ENCODE measurements at regions not wholly inside any gene's neighbourhood (a gene's known extent, or its start where the extent isn't known, plus 50 kb on each side); places are given as distances from the start of the nearest gene placed in this dataset.

DNA sequence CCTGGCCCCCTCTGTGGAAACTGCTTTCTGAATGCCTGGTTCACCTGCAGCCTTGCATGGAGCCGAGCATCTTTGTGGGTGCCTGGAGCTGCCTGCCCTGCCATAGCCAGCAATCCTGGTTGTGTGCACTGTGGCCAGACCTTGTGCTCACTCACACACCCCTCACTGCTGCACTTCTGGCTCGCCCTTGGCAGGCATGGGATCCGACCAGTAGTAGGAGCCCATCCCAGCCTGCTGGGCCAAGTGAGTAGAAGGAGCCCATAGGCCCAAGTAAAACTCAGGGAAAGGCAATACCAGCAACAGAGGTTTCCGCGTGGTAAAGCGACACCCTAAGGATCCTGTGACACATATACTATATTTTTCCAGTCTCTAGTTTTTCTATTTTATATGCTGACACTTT is 270.0 kb upstream of the NAV3 start:
- no peak overlapping the region for H3K27ac ChIP-seq
- no peak for TF ChIP-seq ZFX (IDR thresholded peaks at IDR 0.05)
- TF ChIP-seq, protein P1, sequence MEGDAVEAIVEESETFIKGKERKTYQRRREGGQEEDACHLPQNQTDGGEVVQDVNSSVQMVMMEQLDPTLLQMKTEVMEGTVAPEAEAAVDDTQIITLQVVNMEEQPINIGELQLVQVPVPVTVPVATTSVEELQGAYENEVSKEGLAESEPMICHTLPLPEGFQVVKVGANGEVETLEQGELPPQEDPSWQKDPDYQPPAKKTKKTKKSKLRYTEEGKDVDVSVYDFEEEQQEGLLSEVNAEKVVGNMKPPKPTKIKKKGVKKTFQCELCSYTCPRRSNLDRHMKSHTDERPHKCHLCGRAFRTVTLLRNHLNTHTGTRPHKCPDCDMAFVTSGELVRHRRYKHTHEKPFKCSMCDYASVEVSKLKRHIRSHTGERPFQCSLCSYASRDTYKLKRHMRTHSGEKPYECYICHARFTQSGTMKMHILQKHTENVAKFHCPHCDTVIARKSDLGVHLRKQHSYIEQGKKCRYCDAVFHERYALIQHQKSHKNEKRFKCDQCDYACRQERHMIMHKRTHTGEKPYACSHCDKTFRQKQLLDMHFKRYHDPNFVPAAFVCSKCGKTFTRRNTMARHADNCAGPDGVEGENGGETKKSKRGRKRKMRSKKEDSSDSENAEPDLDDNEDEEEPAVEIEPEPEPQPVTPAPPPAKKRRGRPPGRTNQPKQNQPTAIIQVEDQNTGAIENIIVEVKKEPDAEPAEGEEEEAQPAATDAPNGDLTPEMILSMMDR (conservative IDR thresholded peaks at IDR 0.05): no peak

DNA sequence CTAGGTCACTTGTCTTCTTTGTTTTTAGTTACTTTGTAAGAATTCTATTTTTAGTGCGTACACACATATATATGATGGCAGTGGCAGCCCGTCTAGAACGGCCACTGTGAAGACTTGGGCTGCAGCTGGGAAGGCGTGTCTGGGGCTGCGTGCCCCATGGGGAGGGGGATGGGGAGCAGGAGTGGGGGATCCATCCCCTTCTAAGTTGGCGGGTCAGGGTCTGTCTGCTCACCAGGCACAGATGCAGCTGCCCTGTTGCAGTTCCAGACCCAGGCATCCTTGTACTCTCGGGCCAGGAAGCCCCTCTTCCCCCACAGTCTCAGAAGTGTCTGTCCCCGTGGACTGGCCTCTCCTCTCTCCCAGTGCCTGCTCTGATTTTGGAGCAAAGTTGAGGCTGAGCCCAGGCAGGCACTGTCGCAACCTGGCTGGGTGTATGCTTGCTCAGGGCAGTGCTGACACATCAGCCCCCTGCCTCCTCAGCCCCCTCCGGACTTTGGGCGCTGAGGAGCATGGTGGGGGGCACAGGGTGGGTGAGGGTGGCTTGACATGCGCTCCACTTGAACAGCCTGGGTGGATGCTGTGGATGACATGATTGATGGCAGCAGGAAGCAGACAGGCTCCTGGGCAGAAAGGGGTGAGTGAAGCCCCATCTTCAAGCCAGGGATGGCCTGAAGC is 271.2 kb upstream of the NAV3 start:
- no peak overlapping the region for H3K27ac ChIP-seq
- TF ChIP-seq ZFX (IDR thresholded peaks at IDR 0.05): no peak
- TF ChIP-seq, protein P1 (conservative IDR thresholded peaks at IDR 0.05): no peak

DNA sequence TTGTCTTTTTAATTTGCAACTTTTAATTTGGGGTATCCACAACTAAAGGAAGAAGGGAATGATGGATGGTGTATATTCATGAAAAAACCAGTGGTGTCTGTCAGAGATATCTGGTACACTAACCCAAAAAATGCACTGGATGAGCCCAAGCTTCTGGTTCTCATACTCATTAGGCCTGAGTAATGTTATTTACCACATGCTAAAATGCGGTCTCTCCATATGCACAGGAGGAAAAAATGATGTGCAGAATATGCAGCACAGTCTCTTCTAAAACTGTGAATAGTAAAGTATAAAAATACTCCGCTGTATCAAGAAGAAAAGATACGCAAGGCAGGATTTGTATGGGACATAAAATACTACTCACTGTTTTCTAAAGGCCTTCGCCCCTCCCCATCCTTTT is 275.6 kb upstream of the NAV3 start:
- no peak overlapping the region for H3K27ac ChIP-seq
- TF ChIP-seq ZFX (IDR thresholded peaks at IDR 0.05): no peak
- TF ChIP-seq, protein P1 (conservative IDR thresholded peaks at IDR 0.05): no peak

DNA sequence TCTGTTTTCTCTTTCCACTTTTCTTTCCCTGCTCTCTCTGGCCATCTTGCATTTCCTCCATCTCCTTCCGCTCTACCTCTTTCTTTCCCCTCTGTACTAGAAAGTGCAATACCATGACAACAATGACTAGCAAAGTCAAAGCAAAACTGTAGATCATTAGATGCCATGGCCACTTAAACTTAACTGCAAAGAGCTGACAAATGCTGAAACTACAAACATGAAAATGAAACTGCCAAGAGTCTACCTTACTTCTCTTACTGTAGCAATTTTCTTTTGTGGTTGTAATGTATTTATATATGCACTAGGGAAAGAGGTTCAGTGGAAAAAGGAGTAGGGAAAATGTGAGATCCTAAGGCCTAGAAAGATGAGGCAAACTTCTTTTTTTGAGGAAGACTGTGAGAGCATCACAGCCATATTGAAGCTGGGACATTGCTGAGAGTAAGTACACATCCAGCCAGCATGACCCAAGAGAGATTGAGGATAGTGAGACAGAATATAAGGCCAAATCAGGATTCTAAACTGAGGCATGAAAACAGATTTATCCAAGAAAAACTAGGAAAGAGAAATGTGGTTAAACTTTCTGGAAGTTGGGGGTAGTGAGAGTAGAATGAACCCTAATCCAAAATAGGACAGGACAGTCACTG is 276.6 kb upstream of the NAV3 start:
- TF ChIP-seq, protein P1 (conservative IDR thresholded peaks at IDR 0.05): no peak
- TF ChIP-seq ZFX (IDR thresholded peaks at IDR 0.05): no peak
- no peak overlapping the region for H3K27ac ChIP-seq

DNA sequence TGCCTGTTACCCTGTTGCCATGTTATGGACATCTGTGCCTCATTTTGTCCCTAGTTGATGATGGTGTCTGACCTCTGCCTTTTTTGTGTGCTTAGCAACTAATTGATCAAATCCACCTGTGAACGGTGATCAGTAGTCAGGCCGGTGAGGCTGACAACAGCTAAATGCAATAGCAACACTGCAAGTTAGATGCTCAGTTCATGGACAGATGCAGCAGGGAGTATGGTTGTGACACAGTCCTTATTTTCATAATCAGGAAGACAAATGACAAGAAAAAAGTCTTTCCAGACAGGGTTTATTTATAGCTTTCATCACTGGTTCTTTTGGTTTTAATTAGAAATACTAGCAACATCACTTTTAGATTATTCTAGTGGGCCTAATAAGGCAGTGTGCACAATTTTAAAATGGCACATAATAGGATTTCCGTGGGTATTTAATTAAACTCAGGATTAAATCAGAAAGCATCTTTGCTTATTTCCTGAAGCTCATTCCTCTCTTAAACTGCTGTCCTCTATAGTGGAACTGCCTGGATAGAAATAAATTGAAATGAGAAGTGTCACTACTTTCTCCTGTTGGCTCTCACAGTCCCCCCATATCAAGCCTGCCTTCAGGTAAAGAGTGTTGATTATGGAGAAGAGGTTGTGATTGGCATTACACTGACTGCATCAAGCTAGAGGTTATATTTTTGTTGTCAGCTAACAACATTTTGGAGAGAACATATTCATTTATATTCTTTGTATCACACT is 281.1 kb upstream of the NAV3 start:
- no peak for TF ChIP-seq ZFX (IDR thresholded peaks at IDR 0.05)
- TF ChIP-seq, protein P1 (conservative IDR thresholded peaks at IDR 0.05): no peak
- H3K27ac ChIP-seq: no peak overlapping the region

DNA sequence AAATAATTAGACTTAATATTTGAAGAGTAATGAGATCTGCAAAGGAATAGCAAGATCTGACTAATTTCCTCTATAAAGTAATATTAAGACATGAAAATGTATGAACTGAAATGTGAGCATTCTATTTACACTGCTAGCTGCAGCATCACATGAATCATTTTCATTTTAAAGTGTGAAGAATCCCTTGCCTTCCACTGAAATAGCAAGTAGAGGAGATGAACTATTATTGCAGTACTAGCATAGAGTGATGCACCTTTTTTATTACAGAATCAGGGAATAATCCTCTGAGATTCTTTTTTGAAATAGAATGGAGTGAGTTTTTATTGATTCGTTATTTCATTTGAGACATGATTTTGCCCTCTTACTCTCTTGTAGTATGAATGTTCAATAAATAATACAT is 281.9 kb upstream of the NAV3 start:
- TF ChIP-seq, protein P1 (conservative IDR thresholded peaks at IDR 0.05): no peak
- TF ChIP-seq ZFX (IDR thresholded peaks at IDR 0.05): no peak
- H3K27ac ChIP-seq: no peak overlapping the region

DNA sequence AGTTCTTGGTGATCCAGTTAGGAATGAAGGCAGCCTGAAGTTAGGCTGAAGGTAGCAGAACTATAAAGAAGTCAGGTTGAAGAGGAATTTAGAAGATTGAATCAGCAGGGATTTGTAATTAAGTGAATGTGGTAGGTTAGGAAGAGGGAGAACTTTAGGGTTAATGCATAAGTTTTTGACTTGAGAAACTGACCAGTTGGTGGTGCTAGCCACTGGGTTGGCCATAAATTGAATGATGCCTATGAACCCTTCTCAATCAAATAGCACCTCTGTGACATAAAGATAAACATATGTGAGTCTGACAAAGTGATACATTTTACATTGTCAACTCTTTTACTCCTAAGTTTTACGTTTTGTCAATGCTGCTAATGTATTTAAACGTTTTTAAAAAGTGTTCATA is 290.6 kb upstream of the NAV3 start:
- H3K27ac ChIP-seq: no peak overlapping the region
- no peak for TF ChIP-seq ZFX (IDR thresholded peaks at IDR 0.05)
- TF ChIP-seq, protein P1 (conservative IDR thresholded peaks at IDR 0.05): peak; percentile 13; the same call in 1 of the 2 replicates
